ENCODE measurements at regions not wholly inside any gene's neighbourhood (a gene's known extent, or its start where the extent isn't known, plus 50 kb on each side); places are given as distances from the start of the nearest gene placed in this dataset.

GRCh38 chr4:122531514-122531913 lies 75.0 kb upstream of the IL2 start:
- no peaks in the 10 kb centered on the region for H3K36me3 Mint-ChIP-seq
- DNase-seq, result no peak
- POLR2A ChIA-PET (ENCODE audit: partially characterized antibody), result no interaction called here
- Histone ChIP-seq H3K27me3 (ENCODE audit: insufficient read depth, low read length) (no peaks in the 10 kb centered on the region), H3K4me1 (ENCODE audit: insufficient read depth, low read length) (peaks cover 33% of the 10 kb centered on the region), H3K4me3 (ENCODE audit: low read length in 2 of 2) (no peak overlapping the region), H3K27ac (ENCODE audit: low read depth, low read length) (no peak overlapping the region), H3K9me3 (ENCODE audit: control insufficient read depth in 1 of 2, low read length in 2 of 2) (no peaks in the 10 kb centered on the region), H3K36me3 (ENCODE audit: insufficient read depth, low read length) (no peaks in the 10 kb centered on the region)
- CTCF ChIA-PET (ENCODE audit: partially characterized antibody), result no interaction called here
- H3K27ac Mint-ChIP-seq, result peak overlapping the region in 1 of 7 donors; percentile 5
- no peak overlapping the region for H3K4me3 Mint-ChIP-seq
- H3K9me3 Mint-ChIP-seq, result peaks cover 0 to 7% (median 0%) of the 10 kb centered on the region in 8 donors
- intact Hi-C loops (cut with micrococcal nuclease), result no loop called here
- H3K4me1 Mint-ChIP-seq, result peaks cover 25 to 45% (median 32%) of the 10 kb centered on the region in 4 donors
- H3K27me3 Mint-ChIP-seq, result no peaks in the 10 kb centered on the region

GRCh38 chr4:122531038-122531437 lies 74.5 kb upstream of the IL2 start:
- intact Hi-C loops (cut with micrococcal nuclease), result no loop called here

GRCh38 chr4:122528879-122529278 lies 72.4 kb upstream of the IL2 start:
- no peak overlapping the region for H3K27ac ChIP-seq (ENCODE audit: low read depth, low read length)
- intact Hi-C loops (cut with micrococcal nuclease), result no loop called here
- DNase-seq, result no peak
- H3K27me3 ChIP-seq (ENCODE audit: insufficient read depth, low read length), result no peaks in the 10 kb centered on the region
- Mint-ChIP-seq H3K9me3 (peaks cover 0 to 12% (median 10%) of the 10 kb centered on the region in 8 donors), H3K27ac (no peak overlapping the region), H3K4me1 (peaks cover 17 to 32% (median 21%) of the 10 kb centered on the region in 4 donors), H3K27me3 (peaks cover 0 to 3% of the 10 kb centered on the region in 2 donors), H3K4me3 (no peak overlapping the region), H3K36me3 (peaks cover 0 to 2% of the 10 kb centered on the region in 2 donors)
- CTCF ChIA-PET (ENCODE audit: partially characterized antibody), result interaction anchor here (1.5 kb wide), 1 partner anchor 13 kb away, joined by 4 read pairs; no protein-coding TSS in a partner anchor
- H3K4me1 ChIP-seq (ENCODE audit: insufficient read depth, low read length), result peaks cover 22% of the 10 kb centered on the region
- no peak overlapping the region for H3K4me3 ChIP-seq (ENCODE audit: low read length in 2 of 2)
- H3K36me3 ChIP-seq (ENCODE audit: insufficient read depth, low read length), result no peaks in the 10 kb centered on the region
- no peaks in the 10 kb centered on the region for H3K9me3 ChIP-seq (ENCODE audit: control insufficient read depth in 1 of 2, low read length in 2 of 2)
- POLR2A ChIA-PET (ENCODE audit: partially characterized antibody), result no interaction called here

More at GRCh38 chr4:122531038-122531437, 74.5 kb upstream of the IL2 start:
- H3K27me3 ChIP-seq (ENCODE audit: insufficient read depth, low read length), result no peaks in the 10 kb centered on the region
- Mint-ChIP-seq H3K4me1 (peaks cover 25 to 45% (median 32%) of the 10 kb centered on the region in 4 donors), H3K9me3 (peaks cover 0 to 7% (median 0%) of the 10 kb centered on the region in 8 donors), H3K36me3 (no peaks in the 10 kb centered on the region), H3K4me3 (no peak overlapping the region), H3K27me3 (no peaks in the 10 kb centered on the region), H3K27ac (no peak overlapping the region)
- POLR2A ChIA-PET (ENCODE audit: partially characterized antibody), result no interaction called here
- no peak overlapping the region for H3K4me3 ChIP-seq (ENCODE audit: low read length in 2 of 2)
- no peak overlapping the region for H3K27ac ChIP-seq (ENCODE audit: low read depth, low read length)
- H3K4me1 ChIP-seq (ENCODE audit: insufficient read depth, low read length), result peaks cover 33% of the 10 kb centered on the region
- H3K36me3 ChIP-seq (ENCODE audit: insufficient read depth, low read length), result no peaks in the 10 kb centered on the region
- H3K9me3 ChIP-seq (ENCODE audit: control insufficient read depth in 1 of 2, low read length in 2 of 2), result no peaks in the 10 kb centered on the region
- CTCF ChIA-PET (ENCODE audit: partially characterized antibody), result no interaction called here
- no peak for DNase-seq

GRCh38 chr4:122525865-122526264 lies 69.3 kb upstream of the IL2 start:
- Histone ChIP-seq H3K27me3 (ENCODE audit: insufficient read depth, low read length) (no peaks in the 10 kb centered on the region), H3K4me3 (ENCODE audit: low read length in 2 of 2) (no peak overlapping the region), H3K4me1 (ENCODE audit: insufficient read depth, low read length) (no peaks in the 10 kb centered on the region), H3K9me3 (ENCODE audit: control insufficient read depth in 1 of 2, low read length in 2 of 2) (no peaks in the 10 kb centered on the region), H3K36me3 (ENCODE audit: insufficient read depth, low read length) (no peaks in the 10 kb centered on the region), H3K27ac (ENCODE audit: low read depth, low read length) (no peak overlapping the region)
- H3K4me3 Mint-ChIP-seq, result no peak overlapping the region
- no peak overlapping the region for H3K27ac Mint-ChIP-seq
- no peak for DNase-seq
- intact Hi-C loops (cut with micrococcal nuclease), result no loop called here
- CTCF ChIA-PET (ENCODE audit: partially characterized antibody), result no interaction called here
- peaks cover 0 to 5% of the 10 kb centered on the region in 2 donors for H3K27me3 Mint-ChIP-seq
- peaks cover 0 to 4% (median under 1%) of the 10 kb centered on the region in 4 donors for H3K4me1 Mint-ChIP-seq
- H3K36me3 Mint-ChIP-seq, result peaks cover 0 to 2% of the 10 kb centered on the region in 2 donors
- POLR2A ChIA-PET (ENCODE audit: partially characterized antibody), result no interaction called here
- peaks cover 2 to 25% (median 17%) of the 10 kb centered on the region in 8 donors for H3K9me3 Mint-ChIP-seq

GRCh38 chr4:122524176-122524575 lies 67.7 kb upstream of the IL2 start:
- H3K9me3 Mint-ChIP-seq, result peaks cover 5 to 26% (median 19%) of the 10 kb centered on the region in 8 donors
- Histone ChIP-seq H3K9me3 (ENCODE audit: control insufficient read depth in 1 of 2, low read length in 2 of 2) (no peaks in the 10 kb centered on the region), H3K27me3 (ENCODE audit: insufficient read depth, low read length) (no peaks in the 10 kb centered on the region), H3K36me3 (ENCODE audit: insufficient read depth, low read length) (no peaks in the 10 kb centered on the region), H3K27ac (ENCODE audit: low read depth, low read length) (no peak overlapping the region), H3K4me1 (ENCODE audit: insufficient read depth, low read length) (no peaks in the 10 kb centered on the region), H3K4me3 (ENCODE audit: low read length in 2 of 2) (no peak overlapping the region)
- POLR2A ChIA-PET (ENCODE audit: partially characterized antibody), result no interaction called here
- peaks cover 0 to 1% (median 0%) of the 10 kb centered on the region in 4 donors for H3K4me1 Mint-ChIP-seq
- no peak overlapping the region for H3K4me3 Mint-ChIP-seq
- DNase-seq, result no peak
- H3K27ac Mint-ChIP-seq, result no peak overlapping the region
- peaks cover 0 to 2% of the 10 kb centered on the region in 2 donors for H3K36me3 Mint-ChIP-seq
- H3K27me3 Mint-ChIP-seq, result peaks cover 2 to 5% of the 10 kb centered on the region in 2 donors
- intact Hi-C loops (cut with micrococcal nuclease), result no loop called here
- CTCF ChIA-PET (ENCODE audit: partially characterized antibody), result no interaction called here

GRCh38 chr4:122522944-122523343 lies 66.4 kb upstream of the IL2 start:
- Mint-ChIP-seq H3K4me1 (no peaks in the 10 kb centered on the region), H3K27ac (no peak overlapping the region), H3K36me3 (peaks cover 0 to 2% of the 10 kb centered on the region in 2 donors), H3K9me3 (peaks cover 5 to 26% (median 19%) of the 10 kb centered on the region in 8 donors), H3K27me3 (peaks cover 2 to 5% of the 10 kb centered on the region in 2 donors), H3K4me3 (no peak overlapping the region)
- Histone ChIP-seq H3K36me3 (ENCODE audit: insufficient read depth, low read length) (no peaks in the 10 kb centered on the region), H3K4me3 (ENCODE audit: low read length in 2 of 2) (no peak overlapping the region), H3K9me3 (ENCODE audit: control insufficient read depth in 1 of 2, low read length in 2 of 2) (no peaks in the 10 kb centered on the region), H3K27ac (ENCODE audit: low read depth, low read length) (no peak overlapping the region), H3K4me1 (ENCODE audit: insufficient read depth, low read length) (no peaks in the 10 kb centered on the region), H3K27me3 (ENCODE audit: insufficient read depth, low read length) (no peaks in the 10 kb centered on the region)
- ChIA-PET POLR2A (ENCODE audit: partially characterized antibody) (no interaction called here), CTCF (ENCODE audit: partially characterized antibody) (no interaction called here)
- intact Hi-C loops (cut with micrococcal nuclease), result no loop called here
- DNase-seq, result no peak

GRCh38 chr4:122517345-122517744 lies 60.8 kb upstream of the IL2 start:
- peaks cover 0 to 8% (median under 1%) of the 10 kb centered on the region in 8 donors for H3K9me3 Mint-ChIP-seq
- H3K4me1 ChIP-seq (ENCODE audit: insufficient read depth, low read length), result no peaks in the 10 kb centered on the region
- H3K4me1 Mint-ChIP-seq, result peaks cover 0 to 9% (median 6%) of the 10 kb centered on the region in 4 donors
- no peak overlapping the region for H3K4me3 ChIP-seq (ENCODE audit: low read length in 2 of 2)
- H3K27ac ChIP-seq (ENCODE audit: low read depth, low read length), result no peak overlapping the region
- no peaks in the 10 kb centered on the region for H3K9me3 ChIP-seq (ENCODE audit: control insufficient read depth in 1 of 2, low read length in 2 of 2)
- CTCF ChIA-PET (ENCODE audit: partially characterized antibody), result no interaction called here
- DNase-seq, result no peak
- H3K27me3 ChIP-seq (ENCODE audit: insufficient read depth, low read length), result no peaks in the 10 kb centered on the region
- no peaks in the 10 kb centered on the region for H3K36me3 Mint-ChIP-seq
- H3K27me3 Mint-ChIP-seq, result peaks cover 2% of the 10 kb centered on the region in 2 donors
- no peak overlapping the region for H3K27ac Mint-ChIP-seq
- POLR2A ChIA-PET (ENCODE audit: partially characterized antibody), result interaction anchor here (0.6 kb wide), 1 partner anchor 89 kb away, joined by 3 read pairs; no protein-coding TSS in a partner anchor
- H3K4me3 Mint-ChIP-seq, result no peak overlapping the region
- no peaks in the 10 kb centered on the region for H3K36me3 ChIP-seq (ENCODE audit: insufficient read depth, low read length)
- intact Hi-C loops (cut with micrococcal nuclease), result no loop called here

All from CD4-positive, alpha-beta memory T cell (primary cell).